ENCODE measurements at regions not wholly inside any gene's neighbourhood (a gene's known extent, or its start where the extent isn't known, plus 50 kb on each side); places are given as distances from the start of the nearest gene placed in this dataset.
"Not testable (repeated sequence)": the region's sequence is repeated elsewhere in the genome, so short reads cannot be mapped to it uniquely, and the experiment has no call there.

- no peaks in the 10 kb centered on the region for H3K27me3 Mint-ChIP-seq (ENCODE audit: low read depth)
- no peak overlapping the region for H3K27ac Mint-ChIP-seq
- no peak overlapping the region for H3K4me3 Mint-ChIP-seq
- no peaks in the 10 kb centered on the region for H3K36me3 Mint-ChIP-seq (ENCODE audit: low read depth)
- TF ChIP-seq, protein P1, sequence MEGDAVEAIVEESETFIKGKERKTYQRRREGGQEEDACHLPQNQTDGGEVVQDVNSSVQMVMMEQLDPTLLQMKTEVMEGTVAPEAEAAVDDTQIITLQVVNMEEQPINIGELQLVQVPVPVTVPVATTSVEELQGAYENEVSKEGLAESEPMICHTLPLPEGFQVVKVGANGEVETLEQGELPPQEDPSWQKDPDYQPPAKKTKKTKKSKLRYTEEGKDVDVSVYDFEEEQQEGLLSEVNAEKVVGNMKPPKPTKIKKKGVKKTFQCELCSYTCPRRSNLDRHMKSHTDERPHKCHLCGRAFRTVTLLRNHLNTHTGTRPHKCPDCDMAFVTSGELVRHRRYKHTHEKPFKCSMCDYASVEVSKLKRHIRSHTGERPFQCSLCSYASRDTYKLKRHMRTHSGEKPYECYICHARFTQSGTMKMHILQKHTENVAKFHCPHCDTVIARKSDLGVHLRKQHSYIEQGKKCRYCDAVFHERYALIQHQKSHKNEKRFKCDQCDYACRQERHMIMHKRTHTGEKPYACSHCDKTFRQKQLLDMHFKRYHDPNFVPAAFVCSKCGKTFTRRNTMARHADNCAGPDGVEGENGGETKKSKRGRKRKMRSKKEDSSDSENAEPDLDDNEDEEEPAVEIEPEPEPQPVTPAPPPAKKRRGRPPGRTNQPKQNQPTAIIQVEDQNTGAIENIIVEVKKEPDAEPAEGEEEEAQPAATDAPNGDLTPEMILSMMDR (IDR thresholded peaks at IDR 0.05; ENCODE audit: unreplicated experiment in 3 of 3), result no peak
- peaks cover 5% of the 10 kb centered on the region for H3K4me1 Mint-ChIP-seq
- no peaks in the 10 kb centered on the region for H3K9me3 Mint-ChIP-seq
Observed at GRCh38 chr3:191094057-191094845, 104.8 kb upstream of the OSTN start.

DNA sequence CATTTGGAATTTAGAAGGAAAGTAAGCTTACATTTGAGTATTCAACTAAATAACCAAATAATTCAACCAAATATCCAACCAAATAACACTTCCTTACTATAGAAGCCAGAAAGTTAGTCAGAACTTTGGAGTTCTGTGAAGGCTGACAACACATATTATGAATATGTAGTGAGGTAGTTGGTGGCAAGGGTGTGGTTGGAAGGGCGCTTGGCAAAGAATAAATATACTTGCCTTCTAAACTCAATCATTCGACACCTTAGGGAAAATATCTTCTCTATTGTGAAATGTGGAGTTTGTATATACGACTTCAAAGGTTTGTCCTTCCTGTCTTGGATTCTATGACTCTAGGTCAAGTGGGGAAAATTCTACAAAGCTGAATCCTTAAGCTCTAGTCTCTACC lies 111.7 kb upstream of the OSTN start:
- no peaks in the 10 kb centered on the region for H3K36me3 Mint-ChIP-seq (ENCODE audit: low read depth)
- no peak overlapping the region for H3K4me3 Mint-ChIP-seq
- TF ChIP-seq, protein P1 (IDR thresholded peaks at IDR 0.05; ENCODE audit: unreplicated experiment in 3 of 3), result no peak
- H3K9me3 Mint-ChIP-seq, result no peaks in the 10 kb centered on the region
- H3K4me1 Mint-ChIP-seq, result no peaks in the 10 kb centered on the region
- no peak overlapping the region for H3K27ac Mint-ChIP-seq
- H3K27me3 Mint-ChIP-seq (ENCODE audit: low read depth), result no peaks in the 10 kb centered on the region

GRCh38 chr3:191085091-191085490 lies 114.0 kb upstream of the OSTN start:
- no peak overlapping the region for H3K27ac Mint-ChIP-seq

DNA sequence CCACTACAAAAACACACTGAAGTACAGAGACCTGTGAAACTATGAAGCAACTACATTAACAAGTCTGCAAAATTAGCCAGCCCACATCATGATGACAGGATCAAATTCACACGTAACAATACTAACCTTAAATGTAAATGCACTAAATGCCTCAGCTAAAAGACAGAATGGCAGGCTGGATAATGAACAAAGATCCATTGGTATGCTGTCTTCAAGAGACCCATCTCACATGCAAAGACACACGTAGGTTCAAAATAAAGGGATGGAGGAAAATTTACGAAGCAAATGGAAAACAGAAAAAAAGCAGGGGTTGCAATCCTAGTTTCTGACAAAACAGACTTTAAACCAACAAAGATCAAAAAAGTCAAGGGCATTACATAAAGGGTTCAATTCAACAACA lies 120.1 kb upstream of the OSTN start:
- H3K4me3 Mint-ChIP-seq; H3K27ac Mint-ChIP-seq; H3K36me3 Mint-ChIP-seq (ENCODE audit: low read depth); H3K4me1 Mint-ChIP-seq; H3K27me3 Mint-ChIP-seq (ENCODE audit: low read depth): not testable (repeated sequence)
- H3K9me3 Mint-ChIP-seq, result peaks cover 24% of the 10 kb centered on the region

More at GRCh38 chr3:191085091-191085490, 114.0 kb upstream of the OSTN start:
- TF ChIP-seq, protein P1 (IDR thresholded peaks at IDR 0.05; ENCODE audit: unreplicated experiment in 3 of 3), result no peak
- H3K27me3 Mint-ChIP-seq (ENCODE audit: low read depth), result no peaks in the 10 kb centered on the region
- H3K4me3 Mint-ChIP-seq, result no peak overlapping the region
- H3K9me3 Mint-ChIP-seq, result peaks cover 5% of the 10 kb centered on the region
- H3K4me1 Mint-ChIP-seq, result no peaks in the 10 kb centered on the region
- H3K36me3 Mint-ChIP-seq (ENCODE audit: low read depth), result no peaks in the 10 kb centered on the region

GRCh38 chr3:191076903-191077552 lies 122.0 kb upstream of the OSTN start:
- Mint-ChIP-seq H3K4me1 (no peaks in the 10 kb centered on the region), H3K4me3 (no peak overlapping the region), H3K27ac (no peak overlapping the region), H3K9me3 (peaks cover 24% of the 10 kb centered on the region), H3K36me3 (ENCODE audit: low read depth) (peaks cover 5% of the 10 kb centered on the region), H3K27me3 (ENCODE audit: low read depth) (no peaks in the 10 kb centered on the region)
- TF ChIP-seq, protein P1 (IDR thresholded peaks at IDR 0.05; ENCODE audit: unreplicated experiment in 3 of 3), result no peak

DNA sequence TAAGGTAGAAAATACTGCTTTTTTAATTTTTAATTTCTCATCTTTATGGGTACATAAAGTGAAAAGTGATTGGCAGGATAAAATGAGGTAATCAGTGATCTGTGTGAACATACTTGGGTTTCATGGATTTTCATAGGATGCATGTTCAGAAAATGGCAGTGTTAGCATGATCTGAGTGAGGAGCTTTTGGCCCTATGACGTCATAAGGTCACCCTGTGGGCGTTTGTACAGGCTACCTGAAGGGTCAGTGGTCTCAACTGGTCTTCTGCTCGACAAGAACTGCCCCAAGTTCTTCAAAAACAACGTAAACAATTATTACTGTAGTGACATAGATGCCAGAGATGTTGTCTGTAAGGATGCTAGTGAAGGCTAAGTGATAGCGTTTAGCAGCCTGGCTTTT lies 124.5 kb upstream of the OSTN start:
- no peaks in the 10 kb centered on the region for H3K27me3 Mint-ChIP-seq (ENCODE audit: low read depth)
- no peak overlapping the region for H3K27ac Mint-ChIP-seq
- TF ChIP-seq, protein P1 (IDR thresholded peaks at IDR 0.05; ENCODE audit: unreplicated experiment in 3 of 3), result no peak
- H3K36me3 Mint-ChIP-seq (ENCODE audit: low read depth), result peaks cover 5% of the 10 kb centered on the region
- peaks cover 16% of the 10 kb centered on the region for H3K9me3 Mint-ChIP-seq
- no peaks in the 10 kb centered on the region for H3K4me1 Mint-ChIP-seq
- no peak overlapping the region for H3K4me3 Mint-ChIP-seq

All from nephron (organoid).